ENCODE measurements at regions not wholly inside any gene's neighbourhood (a gene's known extent, or its start where the extent isn't known, plus 50 kb on each side); places are given as distances from the start of the nearest gene placed in this dataset.

GRCh38 chr4:59535541-59535940 lies 1664.6 kb upstream of the ADGRL3 start:
- Mint-ChIP-seq H3K4me1 (no peaks in the 10 kb centered on the region), H3K27ac (no peak overlapping the region), H3K36me3 (ENCODE audit: low read depth) (no peaks in the 10 kb centered on the region), H3K27me3 (ENCODE audit: insufficient read depth, low read depth, poor library complexity) (no peaks in the 10 kb centered on the region), H3K4me3 (no peak overlapping the region), H3K9me3 (peaks cover 4% of the 10 kb centered on the region; the same call in 1 of the 3 replicates)
- Histone ChIP-seq H3K27me3 (ENCODE audit: insufficient read depth) (no peaks in the 10 kb centered on the region), H3K36me3 (ENCODE audit: insufficient read depth) (no peaks in the 10 kb centered on the region), H2AFZ (no peak overlapping the region), H3K27ac (ENCODE audit: low read depth) (no peak overlapping the region), H3K4me1 (ENCODE audit: insufficient read depth) (no peaks in the 10 kb centered on the region), H3K79me2 (replicated peaks; ENCODE audit: insufficient read depth) (no peaks in the 10 kb centered on the region), H3K4me2 (no peak overlapping the region), H4K20me1 (replicated peaks; ENCODE audit: insufficient read depth) (no peaks in the 10 kb centered on the region), H3K4me3 (no peak overlapping the region), H3K9me2 (ENCODE audit: insufficient read depth) (no peaks in the 10 kb centered on the region), H3F3A (replicated peaks; ENCODE audit: low read depth) (no peaks in the 10 kb centered on the region)
- ATAC-seq, result no peak
- TF ChIP-seq POLR2AphosphoS5 (IDR thresholded peaks at IDR 0.05; ENCODE audit: low read depth) (no peak), EZH2phosphoT487 (IDR thresholded peaks at IDR 0.05; ENCODE audit: unreplicated experiment) (no peak), NANOG (IDR thresholded peaks at IDR 0.05; ENCODE audit: borderline replicate concordance) (no peak), ETS1 (IDR thresholded peaks at IDR 0.05) (no peak), ZNF462 (CRISPR knock-in tag; IDR thresholded peaks at IDR 0.05) (no peak), ZNF331 (CRISPR knock-in tag; IDR thresholded peaks at IDR 0.05; ENCODE audit: low read depth) (no peak), EZH2 (IDR thresholded peaks at IDR 0.05; ENCODE audit: low read depth, unreplicated experiment) (no peak), ZNF114 (CRISPR knock-in tag; IDR thresholded peaks at IDR 0.05) (no peak), STAT1 (IDR thresholded peaks at IDR 0.05; ENCODE audit: unreplicated experiment) (no peak), CREB1 (CRISPR knock-in tag; IDR thresholded peaks at IDR 0.05; ENCODE audit: low read depth) (no peak), CTCF (conservative IDR thresholded peaks at IDR 0.05; ENCODE audit: low read depth in 2 of 2) (no peak), JUNB (IDR thresholded peaks at IDR 0.05; ENCODE audit: unreplicated experiment) (no peak)
- TF ChIP-seq, protein P1, sequence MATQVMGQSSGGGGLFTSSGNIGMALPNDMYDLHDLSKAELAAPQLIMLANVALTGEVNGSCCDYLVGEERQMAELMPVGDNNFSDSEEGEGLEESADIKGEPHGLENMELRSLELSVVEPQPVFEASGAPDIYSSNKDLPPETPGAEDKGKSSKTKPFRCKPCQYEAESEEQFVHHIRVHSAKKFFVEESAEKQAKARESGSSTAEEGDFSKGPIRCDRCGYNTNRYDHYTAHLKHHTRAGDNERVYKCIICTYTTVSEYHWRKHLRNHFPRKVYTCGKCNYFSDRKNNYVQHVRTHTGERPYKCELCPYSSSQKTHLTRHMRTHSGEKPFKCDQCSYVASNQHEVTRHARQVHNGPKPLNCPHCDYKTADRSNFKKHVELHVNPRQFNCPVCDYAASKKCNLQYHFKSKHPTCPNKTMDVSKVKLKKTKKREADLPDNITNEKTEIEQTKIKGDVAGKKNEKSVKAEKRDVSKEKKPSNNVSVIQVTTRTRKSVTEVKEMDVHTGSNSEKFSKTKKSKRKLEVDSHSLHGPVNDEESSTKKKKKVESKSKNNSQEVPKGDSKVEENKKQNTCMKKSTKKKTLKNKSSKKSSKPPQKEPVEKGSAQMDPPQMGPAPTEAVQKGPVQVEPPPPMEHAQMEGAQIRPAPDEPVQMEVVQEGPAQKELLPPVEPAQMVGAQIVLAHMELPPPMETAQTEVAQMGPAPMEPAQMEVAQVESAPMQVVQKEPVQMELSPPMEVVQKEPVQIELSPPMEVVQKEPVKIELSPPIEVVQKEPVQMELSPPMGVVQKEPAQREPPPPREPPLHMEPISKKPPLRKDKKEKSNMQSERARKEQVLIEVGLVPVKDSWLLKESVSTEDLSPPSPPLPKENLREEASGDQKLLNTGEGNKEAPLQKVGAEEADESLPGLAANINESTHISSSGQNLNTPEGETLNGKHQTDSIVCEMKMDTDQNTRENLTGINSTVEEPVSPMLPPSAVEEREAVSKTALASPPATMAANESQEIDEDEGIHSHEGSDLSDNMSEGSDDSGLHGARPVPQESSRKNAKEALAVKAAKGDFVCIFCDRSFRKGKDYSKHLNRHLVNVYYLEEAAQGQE (IDR thresholded peaks at IDR 0.05; ENCODE audit: unreplicated experiment), result no peak
- no peak for DNase-seq (ENCODE audit: low spot score)
